ENCODE measurements at regions not wholly inside any gene's neighbourhood (a gene's known extent, or its start where the extent isn't known, plus 50 kb on each side); places are given as distances from the start of the nearest gene placed in this dataset.
A peak's percentile ranks its signal among the peaks of the same experiment; 100 is the strongest.
"Not testable (repeated sequence)": the region's sequence is repeated elsewhere in the genome, so short reads cannot be mapped to it uniquely, and the experiment has no call there.

- DNase-seq = no peak
Measured at GRCh38 chr6:150741633-150742200, 123.8 kb upstream of the MTHFD1L start.

GRCh38 chr6:150744522-150745260, 120.8 kb upstream of the MTHFD1L start:
- no peak for DNase-seq

- DNase-seq = peak; percentile 9
Measured at GRCh38 chr6:150745896-150746295, 119.6 kb upstream of the MTHFD1L start.

- DNase-seq = no peak
Measured at GRCh38 chr6:150747155-150747554, 118.3 kb upstream of the MTHFD1L start.

- no peak for DNase-seq
Measured at GRCh38 chr6:150749091-150749670, 116.3 kb upstream of the MTHFD1L start.

- no peak for DNase-seq
Measured at GRCh38 chr6:150751296-150751695, 114.2 kb upstream of the MTHFD1L start.

- DNase-seq = no peak
Measured at GRCh38 chr6:150752409-150752808, 113.1 kb upstream of the MTHFD1L start.

- peak; percentile 47 for DNase-seq
Measured at GRCh38 chr6:150753371-150754064, 112.0 kb upstream of the MTHFD1L start.

- DNase-seq = no peak
Measured at GRCh38 chr6:150755042-150755441, 110.5 kb upstream of the MTHFD1L start.

- no peak for DNase-seq
Measured at GRCh38 chr6:150755524-150755923, 110.0 kb upstream of the MTHFD1L start.

- no peak for DNase-seq
Measured at GRCh38 chr6:150756173-150756572, 109.3 kb upstream of the MTHFD1L start.

GRCh38 chr6:150757807-150758206, 107.7 kb upstream of the MTHFD1L start:
- not testable (repeated sequence) for DNase-seq

GRCh38 chr6:150759483-150759882, 106.0 kb upstream of the MTHFD1L start:
- DNase-seq = no peak

GRCh38 chr6:150761771-150762170, 103.7 kb upstream of the MTHFD1L start:
- no peak for DNase-seq

- DNase-seq = no peak
Measured at GRCh38 chr6:150764334-150765066, 101.0 kb upstream of the MTHFD1L start.

GRCh38 chr6:150765067-150765764, 100.3 kb upstream of the MTHFD1L start:
- DNase-seq = no peak

- no peak for DNase-seq
Measured at GRCh38 chr6:150766201-150766997, 99.1 kb upstream of the MTHFD1L start.

GRCh38 chr6:150767161-150767560, 98.3 kb upstream of the MTHFD1L start:
- no peak for DNase-seq

- DNase-seq = no peak
Measured at GRCh38 chr6:150767571-150768018, 97.9 kb upstream of the MTHFD1L start.

GRCh38 chr6:150770637-150771036, 94.9 kb upstream of the MTHFD1L start:
- no peak for DNase-seq

- no peak for DNase-seq
Measured at GRCh38 chr6:150773969-150774368, 91.5 kb upstream of the MTHFD1L start.

All from DMS153 (cell line).